Fibroblast of gingiva (primary cell): ENCODE measurements at regions not wholly inside any gene's neighbourhood (a gene's known extent, or its start where the extent isn't known, plus 50 kb on each side); places are given as distances from the start of the nearest gene placed in this dataset.

Experiments used
- DNase-seq: peaks from one replicate; pipeline ENCODE4 v3.0.0-alpha.2; 2011; ENCODE audit warnings: low read depth

GRCh38 chr3:11089931-11090330, 64.4 kb upstream of the HRH1 start:
- DNase-seq, result no peak

- DNase-seq, result no peak
Observed at GRCh38 chr3:11090551-11090950, 63.7 kb upstream of the HRH1 start.

GRCh38 chr3:11091088-11091590, 63.2 kb upstream of the HRH1 start:
- DNase-seq, result no peak

- DNase-seq, result no peak
Observed at GRCh38 chr3:11091791-11092190, 62.5 kb upstream of the HRH1 start.

GRCh38 chr3:11093823-11094340, 60.4 kb upstream of the HRH1 start:
- DNase-seq, result no peak

- DNase-seq, result no peak
Observed at GRCh38 chr3:11095932-11096265, 58.4 kb upstream of the HRH1 start.

GRCh38 chr3:11096266-11097139, 57.8 kb upstream of the HRH1 start:
- DNase-seq, result peak; percentile 62

GRCh38 chr3:11099306-11099705, 55.0 kb upstream of the HRH1 start:
- DNase-seq, result no peak
